DND-41 (cell line): ENCODE measurements at regions not wholly inside any gene's neighbourhood (a gene's known extent, or its start where the extent isn't known, plus 50 kb on each side); places are given as distances from the start of the nearest gene placed in this dataset.

Source experiments
- ATAC-seq: fragments of 200-7000 bp; cut with Tn5 transposase; 3 replicates; pipeline ENCODE4 v1.9.1; 2021; ENCODE audit warnings: low read depth; ENCODE audit not compliant: insufficient read depth
- DNase-seq: peaks from one replicate; pipeline ENCODE4 v3.0.0-alpha.2; 2020
- H2AFZ ChIP-seq: 2 replicates; pipeline ENCODE4 v1.6.0; 2012; ENCODE audit warnings: low read depth, low read length
- H3K27ac ChIP-seq: 2 replicates; pipeline ENCODE4 v1.5.1; 2012; ENCODE audit warnings: low read length, inconsistent platforms
- H3K27me3 ChIP-seq: fragments of 200-600 bp; sonication (generic); 2 replicates; pipeline ENCODE4 v1.6.0; 2012; ENCODE audit warnings: low read length, mild to moderate bottlenecking, inconsistent platforms; ENCODE audit not compliant: insufficient read depth, poor library complexity
- H3K36me3 ChIP-seq: 2 replicates; pipeline ENCODE4 v1.5.1; 2012; ENCODE audit warnings: low read length, inconsistent platforms; ENCODE audit not compliant: insufficient read depth
- H3K4me1 ChIP-seq: 2 replicates; pipeline ENCODE4 v1.5.1; 2012; ENCODE audit warnings: mild to moderate bottlenecking, low read length; ENCODE audit not compliant: insufficient read depth
- H3K4me2 ChIP-seq: 2 replicates; pipeline ENCODE4 v1.6.0; 2012; ENCODE audit warnings: mild to moderate bottlenecking, moderate library complexity, low read length, inconsistent platforms; ENCODE audit not compliant: insufficient read depth
- H3K4me3 ChIP-seq, 2 experiments: fragments of 200-600 bp in 1 of 2; shearing (Covaris generic) in 1 of 2; 2 replicates each; pipeline ENCODE4 v1.5.1; 2012 to 2016; ENCODE audit warnings: inconsistent platforms in 2 of 2, low read length in 2 of 2, mild to moderate bottlenecking in 2 of 2, low read depth in 1 of 2, moderate library complexity in 1 of 2
- H3K79me2 ChIP-seq: 2 replicates; pipeline ENCODE4 v1.6.0; 2012; ENCODE audit warnings: low read length, inconsistent platforms; ENCODE audit not compliant: insufficient read depth
- H3K9ac ChIP-seq: 2 replicates; pipeline ENCODE4 v1.6.0; 2012; ENCODE audit warnings: low read depth, mild to moderate bottlenecking, inconsistent platforms, low read length, moderate library complexity
- H3K9me3 ChIP-seq: 2 replicates; pipeline ENCODE4 v1.5.1; 2012; ENCODE audit warnings: low read length, moderate library complexity, mild to moderate bottlenecking, inconsistent platforms; ENCODE audit not compliant: insufficient read depth, severe bottlenecking
- H4K20me1 ChIP-seq: 2 replicates; pipeline ENCODE4 v1.6.0; 2012; ENCODE audit warnings: low read length; ENCODE audit not compliant: insufficient read depth
- EZH2 ChIP-seq: IDR thresholded peaks from 3 replicates; pipeline ENCODE4 v1.6.1; 2012; ENCODE audit warnings: borderline replicate concordance, low read depth, mild to moderate bottlenecking, moderate library complexity, low read length, inconsistent platforms; ENCODE audit not compliant: severe bottlenecking
- TF ChIP-seq, protein P1 (sequence below): IDR thresholded peaks from 2 replicates; pipeline ENCODE4 v1.5.1; 2012; ENCODE audit warnings: borderline replicate concordance, low read length, moderate library complexity, mild to moderate bottlenecking; ENCODE audit not compliant: poor library complexity, severe bottlenecking; ENCODE audit errors: extremely low read depth

DNA sequence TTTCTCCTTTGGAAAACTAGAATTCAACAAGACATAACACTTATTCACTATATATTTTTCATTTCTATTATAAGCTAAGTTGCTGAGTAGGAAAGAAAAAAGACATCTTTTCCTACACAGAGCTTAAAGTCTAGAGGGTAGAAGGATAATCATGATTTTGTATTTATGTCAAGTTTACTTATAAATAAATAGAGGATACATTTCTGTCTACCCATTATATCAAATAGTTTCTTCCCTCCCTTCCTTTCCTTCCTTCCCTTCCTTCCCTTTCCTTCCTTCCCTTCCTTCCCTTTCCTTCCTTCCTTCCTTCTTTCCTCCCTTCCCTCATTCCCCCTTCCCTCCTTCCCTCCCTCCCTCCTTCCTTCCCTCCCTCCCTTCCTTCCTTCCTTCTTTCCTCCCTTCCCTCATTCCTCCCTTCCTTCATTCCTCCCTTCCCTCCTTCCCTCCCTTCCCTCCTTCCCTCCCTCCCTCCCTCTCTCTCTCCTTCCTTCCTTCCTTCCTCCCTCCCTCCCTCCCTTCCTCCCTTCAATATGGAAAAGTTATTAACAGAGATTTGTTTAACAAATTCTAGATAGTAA lies 308.4 kb upstream of the COL3A1 start:
- Histone ChIP-seq H3K27me3 (no peaks in the 10 kb centered on the region), H3K4me2 (no peak overlapping the region), H3K9me3 (no peaks in the 10 kb centered on the region), H3K36me3 (no peaks in the 10 kb centered on the region), H3K4me3 (no peak overlapping the region), H3K79me2 (no peaks in the 10 kb centered on the region), H3K27ac (no peak overlapping the region), H4K20me1 (no peaks in the 10 kb centered on the region), H3K4me1 (no peaks in the 10 kb centered on the region; the same call in 1 of the 2 replicates), H3K9ac (no peak overlapping the region), H2AFZ (no peak overlapping the region)
- no peak for TF ChIP-seq EZH2
- TF ChIP-seq, protein P1, sequence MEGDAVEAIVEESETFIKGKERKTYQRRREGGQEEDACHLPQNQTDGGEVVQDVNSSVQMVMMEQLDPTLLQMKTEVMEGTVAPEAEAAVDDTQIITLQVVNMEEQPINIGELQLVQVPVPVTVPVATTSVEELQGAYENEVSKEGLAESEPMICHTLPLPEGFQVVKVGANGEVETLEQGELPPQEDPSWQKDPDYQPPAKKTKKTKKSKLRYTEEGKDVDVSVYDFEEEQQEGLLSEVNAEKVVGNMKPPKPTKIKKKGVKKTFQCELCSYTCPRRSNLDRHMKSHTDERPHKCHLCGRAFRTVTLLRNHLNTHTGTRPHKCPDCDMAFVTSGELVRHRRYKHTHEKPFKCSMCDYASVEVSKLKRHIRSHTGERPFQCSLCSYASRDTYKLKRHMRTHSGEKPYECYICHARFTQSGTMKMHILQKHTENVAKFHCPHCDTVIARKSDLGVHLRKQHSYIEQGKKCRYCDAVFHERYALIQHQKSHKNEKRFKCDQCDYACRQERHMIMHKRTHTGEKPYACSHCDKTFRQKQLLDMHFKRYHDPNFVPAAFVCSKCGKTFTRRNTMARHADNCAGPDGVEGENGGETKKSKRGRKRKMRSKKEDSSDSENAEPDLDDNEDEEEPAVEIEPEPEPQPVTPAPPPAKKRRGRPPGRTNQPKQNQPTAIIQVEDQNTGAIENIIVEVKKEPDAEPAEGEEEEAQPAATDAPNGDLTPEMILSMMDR: no peak
- ATAC-seq: no peak
- DNase-seq: no peak

DNA sequence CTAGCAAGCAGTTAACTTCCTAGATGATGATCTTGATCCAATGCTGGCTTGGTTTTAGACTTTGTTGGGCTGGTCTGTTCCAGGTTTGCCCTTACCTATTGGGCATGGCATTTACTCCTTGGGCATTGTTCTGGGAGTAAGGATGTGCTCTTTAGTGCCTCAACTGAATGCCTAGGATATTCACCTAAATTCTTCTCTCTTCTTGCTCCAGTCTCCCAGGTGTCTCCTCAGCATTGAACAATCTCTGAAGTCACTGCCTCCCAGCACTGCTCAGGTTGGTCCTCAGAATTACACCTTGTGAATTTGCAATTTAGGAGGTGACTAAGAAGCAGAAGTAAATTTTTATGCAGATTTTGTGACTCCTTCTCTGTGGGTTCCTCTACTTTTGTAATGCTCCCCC lies 307.7 kb upstream of the COL3A1 start:
- Histone ChIP-seq H4K20me1 (no peaks in the 10 kb centered on the region), H3K9me3 (no peaks in the 10 kb centered on the region), H3K27me3 (no peaks in the 10 kb centered on the region), H3K4me2 (no peak overlapping the region), H3K4me3 (no peak overlapping the region), H3K9ac (no peak overlapping the region), H3K27ac (no peak overlapping the region), H2AFZ (no peak overlapping the region), H3K79me2 (no peaks in the 10 kb centered on the region), H3K36me3 (no peaks in the 10 kb centered on the region), H3K4me1 (no peaks in the 10 kb centered on the region; the same call in 1 of the 2 replicates)
- TF ChIP-seq, protein P1: no peak
- no peak for DNase-seq
- ATAC-seq: no peak

DNA sequence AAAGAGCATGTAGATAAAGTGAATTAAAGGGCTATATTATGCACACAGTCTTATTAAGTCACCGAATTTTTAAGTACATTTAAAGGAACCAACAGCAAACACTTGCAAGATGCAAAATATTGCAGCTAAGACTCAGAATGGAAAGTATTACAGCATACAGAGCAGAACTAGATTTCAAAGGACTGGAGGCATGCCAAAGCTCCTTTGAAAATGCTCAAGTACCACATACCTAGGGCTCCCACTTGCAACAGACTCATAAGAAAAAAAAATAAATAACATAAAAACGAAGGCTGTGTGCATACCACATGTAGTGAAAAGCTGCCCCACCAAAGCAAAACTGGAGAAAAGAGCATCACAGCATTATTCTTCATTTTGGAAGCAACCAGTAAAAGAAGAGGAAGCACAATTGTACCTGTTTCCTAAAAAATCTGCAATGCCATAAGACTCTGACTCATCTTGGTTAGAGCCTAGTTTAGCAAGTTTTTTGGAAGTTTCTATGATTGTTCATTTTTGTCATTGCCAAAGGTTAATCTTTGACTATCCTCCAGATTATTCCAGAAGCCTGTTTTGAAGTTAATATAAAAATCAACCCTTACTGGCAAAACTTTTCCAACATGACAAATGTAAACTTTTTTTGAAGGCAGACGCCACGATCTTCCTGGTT lies 306.0 kb upstream of the COL3A1 start:
- H3K4me2 ChIP-seq: no peak overlapping the region
- TF ChIP-seq EZH2: no peak
- TF ChIP-seq, protein P1: no peak
- H3K36me3 ChIP-seq: no peaks in the 10 kb centered on the region
- no peaks in the 10 kb centered on the region for H3K27me3 ChIP-seq
- ATAC-seq: 0 out of 3 replicates have a peak, but pooled peaks have one; percentile 19
- H2AFZ ChIP-seq: no peak overlapping the region
- H3K9me3 ChIP-seq: no peaks in the 10 kb centered on the region
- no peaks in the 10 kb centered on the region for H4K20me1 ChIP-seq
- H3K4me1 ChIP-seq: no peaks in the 10 kb centered on the region; the same call in 1 of the 2 replicates
- H3K79me2 ChIP-seq: no peaks in the 10 kb centered on the region
- no peak overlapping the region for H3K27ac ChIP-seq
- H3K4me3 ChIP-seq: no peak overlapping the region
- DNase-seq: no peak
- no peak overlapping the region for H3K9ac ChIP-seq
